DOHH2 (cell line): ENCODE measurements at regions not wholly inside any gene's neighbourhood (a gene's known extent, or its start where the extent isn't known, plus 50 kb on each side); places are given as distances from the start of the nearest gene placed in this dataset.

Experiments used
- H3F3A ChIP-seq: fragments of 200-600 bp; sonication (generic), shearing (Covaris generic); 2 replicates; pipeline ENCODE4 v1.6.0; 2016; ENCODE audit warnings: antibody characterized with exemption, mild to moderate bottlenecking; ENCODE audit not compliant: control insufficient read depth, insufficient read depth
- H3K27ac ChIP-seq: fragments of 200-600 bp; sonication (generic); 2 replicates; pipeline ENCODE4 v1.5.1; 2014; ENCODE audit warnings: low read depth, mild to moderate bottlenecking, low read length, moderate library complexity
- H3K27me3 ChIP-seq: fragments of 200-600 bp; sonication (generic); 2 replicates; pipeline ENCODE4 v1.6.1; 2014; ENCODE audit warnings: mild to moderate bottlenecking, low read length, mixed read lengths; ENCODE audit not compliant: control insufficient read depth
- H3K36me3 ChIP-seq: fragments of 200-600 bp; sonication (generic); 2 replicates; pipeline ENCODE4 v1.6.1; 2014; ENCODE audit warnings: mild to moderate bottlenecking, low read length, moderate library complexity, mixed read lengths; ENCODE audit not compliant: control insufficient read depth
- H3K4me1 ChIP-seq: fragments of 200-600 bp; sonication (generic); 2 replicates; pipeline ENCODE4 v1.6.1; 2014; ENCODE audit warnings: mild to moderate bottlenecking, low read length, mixed read lengths; ENCODE audit not compliant: control insufficient read depth
- H3K4me2 ChIP-seq: fragments of 200-600 bp; sonication (generic); 2 replicates; pipeline ENCODE4 v1.6.0; 2014; ENCODE audit warnings: mild to moderate bottlenecking, low read length, moderate library complexity
- H3K4me3 ChIP-seq: fragments of 200-600 bp; sonication (generic); 2 replicates; pipeline ENCODE4 v1.5.1; 2014; ENCODE audit warnings: mild to moderate bottlenecking, low read length, mixed read lengths
- H3K79me2 ChIP-seq: fragments of 200-600 bp; sonication (generic); 2 replicates; pipeline ENCODE4 v1.6.1; 2014; ENCODE audit warnings: mild to moderate bottlenecking, low read length, mixed read lengths; ENCODE audit not compliant: control insufficient read depth
- H3K9me2 ChIP-seq: fragments of 200-600 bp; sonication (generic); replicated peaks from 2 replicates; pipeline ENCODE4 v1.6.1; 2014; ENCODE audit warnings: mild to moderate bottlenecking, low read length, mixed read lengths; ENCODE audit not compliant: control insufficient read depth
- H3K9me3 ChIP-seq: fragments of 200-600 bp; sonication (generic); 2 replicates; pipeline ENCODE4 v1.6.1; 2014; ENCODE audit warnings: antibody characterized with exemption, low read length, mixed read lengths; ENCODE audit not compliant: control insufficient read depth, insufficient read depth
- H4K20me1 ChIP-seq: fragments of 200-600 bp; sonication (generic); 2 replicates; pipeline ENCODE4 v1.6.0; 2014; ENCODE audit warnings: low read depth, mild to moderate bottlenecking, antibody characterized with exemption, low read length, moderate library complexity; ENCODE audit not compliant: control insufficient read depth, insufficient read depth
- CTCF ChIP-seq: fragments of 200-600 bp; sonication (generic); IDR thresholded peaks from one replicate; pipeline ENCODE4 v1.5.1; 2014; ENCODE audit warnings: antibody characterized with exemption, mild to moderate bottlenecking, low read depth, low read length; ENCODE audit not compliant: poor library complexity, severe bottlenecking
- EZH2phosphoT487 ChIP-seq: fragments of 200-600 bp; sonication (generic); IDR thresholded peaks from 2 replicates; pipeline ENCODE4 v1.6.1; 2017; ENCODE audit warnings: borderline replicate concordance, mild to moderate bottlenecking, antibody characterized with exemption, low read length, moderate library complexity, mixed read lengths

- Histone ChIP-seq H3K4me1 (no peaks in the 10 kb centered on the region), H3K4me3 (no peak overlapping the region), H3F3A (no peaks in the 10 kb centered on the region), H4K20me1 (no peaks in the 10 kb centered on the region), H3K27me3 (no peaks in the 10 kb centered on the region), H3K27ac (no peak overlapping the region), H3K36me3 (no peaks in the 10 kb centered on the region), H3K9me3 (no peaks in the 10 kb centered on the region), H3K79me2 (no peaks in the 10 kb centered on the region), H3K9me2 (no peaks in the 10 kb centered on the region), H3K4me2 (no peak overlapping the region)
- TF ChIP-seq EZH2phosphoT487 (no peak), CTCF (no peak)
These were observed 169.6 kb downstream of the C7orf25 start for GRCh38 chr7:42742318-42742717.

GRCh38 chr7:42740408-42740807 is 171.5 kb downstream of the C7orf25 start:
- TF ChIP-seq EZH2phosphoT487 (no peak), CTCF (no peak)
- H3K27ac ChIP-seq, result no peak overlapping the region
- no peaks in the 10 kb centered on the region for H3K36me3 ChIP-seq

GRCh38 chr7:42739638-42740037 is 172.2 kb downstream of the C7orf25 start:
- Histone ChIP-seq H3K4me2 (no peak overlapping the region), H3K27me3 (no peaks in the 10 kb centered on the region), H3K36me3 (no peaks in the 10 kb centered on the region), H4K20me1 (no peaks in the 10 kb centered on the region), H3K9me2 (no peaks in the 10 kb centered on the region), H3K4me1 (no peaks in the 10 kb centered on the region), H3K4me3 (no peak overlapping the region), H3K27ac (no peak overlapping the region), H3K9me3 (no peaks in the 10 kb centered on the region), H3F3A (no peaks in the 10 kb centered on the region), H3K79me2 (no peaks in the 10 kb centered on the region)
- TF ChIP-seq CTCF, result no peak
- TF ChIP-seq EZH2phosphoT487, result no peak

More at GRCh38 chr7:42740408-42740807, 171.5 kb downstream of the C7orf25 start:
- Histone ChIP-seq H3K4me2 (no peak overlapping the region), H4K20me1 (no peaks in the 10 kb centered on the region), H3K4me1 (no peaks in the 10 kb centered on the region), H3K4me3 (no peak overlapping the region), H3K27me3 (no peaks in the 10 kb centered on the region), H3F3A (no peaks in the 10 kb centered on the region), H3K79me2 (no peaks in the 10 kb centered on the region), H3K9me3 (no peaks in the 10 kb centered on the region), H3K9me2 (no peaks in the 10 kb centered on the region)

GRCh38 chr7:42736931-42737330 is 174.9 kb downstream of the C7orf25 start:
- Histone ChIP-seq H3K9me3 (no peaks in the 10 kb centered on the region), H3K4me2 (no peak overlapping the region), H3K4me1 (no peaks in the 10 kb centered on the region), H3K27ac (no peak overlapping the region), H3K9me2 (no peaks in the 10 kb centered on the region), H4K20me1 (no peaks in the 10 kb centered on the region), H3F3A (no peaks in the 10 kb centered on the region), H3K36me3 (no peaks in the 10 kb centered on the region), H3K4me3 (no peak overlapping the region), H3K27me3 (no peaks in the 10 kb centered on the region), H3K79me2 (no peaks in the 10 kb centered on the region)
- TF ChIP-seq CTCF (no peak), EZH2phosphoT487 (no peak)
